Heart right ventricle (tissue), 16 donors: ENCODE measurements at regions not wholly inside any gene's neighbourhood (a gene's known extent, or its start where the extent isn't known, plus 50 kb on each side); places are given as distances from the start of the nearest gene placed in this dataset.

Source experiments
- ATAC-seq, 8 donors: fragments of 200-7000 bp; cut with Tn5 transposase; one replicate each; pipeline ENCODE4 v1.9.1; 2020; ENCODE audit warnings: mild to moderate bottlenecking in 8 of 8, moderate library complexity in 8 of 8, moderate number of reproducible peaks in 1 of 8
- DNase-seq, 2 donors: peaks; one replicate each; pipeline ENCODE4 v3.0.0-alpha.2; 2020
- H3K27ac ChIP-seq, 10 donors: fragments of 200-600 bp; sonication (generic) in 2 of 10; one replicate each; pipeline versions ENCODE4 v1.5.0 to v1.8.0; 2020 to 2022; ENCODE audit warnings: mild to moderate bottlenecking in 3 of 10
- H3K27me3 ChIP-seq, 7 donors: fragments of 200-600 bp; one replicate each; pipeline ENCODE4 v1.8.0; 2021 to 2022; ENCODE audit warnings: mild to moderate bottlenecking in 2 of 7
- H3K36me3 ChIP-seq, 9 donors: fragments of 200-600 bp; sonication (generic) in 1 of 9; one replicate each; pipeline versions ENCODE4 v1.5.0 to v1.8.0; 2020 to 2022; ENCODE audit warnings: mild to moderate bottlenecking in 2 of 9
- H3K4me1 ChIP-seq, 9 donors: fragments of 200-600 bp; sonication (generic) in 1 of 9; one replicate each; pipeline versions ENCODE4 v1.5.0 to v1.8.0; 2020 to 2022; ENCODE audit warnings: mild to moderate bottlenecking in 4 of 9
- H3K4me3 ChIP-seq, 10 donors: fragments of 200-600 bp; sonication (generic) in 2 of 10; one replicate each; pipeline versions ENCODE4 v1.5.0 to v1.8.0; 2020 to 2022; ENCODE audit warnings: mild to moderate bottlenecking in 7 of 10, moderate library complexity in 2 of 10
- H3K9me3 ChIP-seq, 11 donors: fragments of 200-600 bp in 10 of 11; sonication (generic) in 2 of 11; one replicate each; pipeline versions ENCODE4 v1.5.0 to v1.8.0; 2013 to 2022; ENCODE audit warnings: mild to moderate bottlenecking in 2 of 11, control low read depth in 1 of 11, moderate library complexity in 1 of 11
- WGBS, 2 donors: extraction: QIAGEN DNeasy Blood & Tissue Kit; methylation state at CpG; one replicate each; pipeline ENCODE4 v1.1.7; 2013; ENCODE audit warnings: inconsistent platforms in 1 of 2; 5-methylcytosine and 5-hydroxymethylcytosine counted together
- intact Hi-C, 10 donors: fragments of 100-400 bp; cut with DNase I; formaldehyde crosslinking; loops; one replicate each; pipeline versions ENCODE4 v1.11.1 to v1.14.2; 2022
- TF ChIP-seq, protein P1 (sequence below), 9 donors: fragments of 200-600 bp; sonication (generic) in 2 of 9; IDR thresholded peaks; one replicate each; pipeline versions ENCODE4 v1.5.0 to v1.8.0; 2021 to 2022; ENCODE audit warnings: antibody characterized with exemption in 9 of 9, mild to moderate bottlenecking in 5 of 9, moderate library complexity in 1 of 9
- donor health status: Arrhythmogenic right ventricular cardiomyopathy.
- donor health status: ischemic (EF 13 %, LVEDD 7.1; RV severe dilation, severe dysfunction).
- donor health status: healthy with polysubstance abuse.
- donor health status: DM: no; HTN: yes; CAD: no.
- donor health status: DM: no; HTN: no; CAD: no.
- donor health status: ischemic (EF 25% LVEDD 6.9; RV normal size, moderate dysfunction).
- donor health status: ischemic (EF 25% LVEDD 5.7; RV mildly dilated, moderate dysfunction).
- donor health status: healthy.
- donor health status: DM: yes; HTN: yes; CAD: no.
- donor health status: Ischemic cardiomyopathy.
- donor health status: ischemic (EF 35%, LVEDD 5.7; RV mildly dilated, moderate dysfunction).
- donor health status: nonischemic (EF 11% LVEDD 7.7; RV severe dilation, severe dysfunction).
- donor health status: DM: yes; HTN: yes; CAD: no.
- donor health status: PGD.
- donor health status: ischemic (EF 29% LVEDD 5.4; RV normal size, mild dysfunction).
- donor health status: nonischemic (EF 23%, LVEDD 6.1; RV moderate dilation, normal function).

DNA sequence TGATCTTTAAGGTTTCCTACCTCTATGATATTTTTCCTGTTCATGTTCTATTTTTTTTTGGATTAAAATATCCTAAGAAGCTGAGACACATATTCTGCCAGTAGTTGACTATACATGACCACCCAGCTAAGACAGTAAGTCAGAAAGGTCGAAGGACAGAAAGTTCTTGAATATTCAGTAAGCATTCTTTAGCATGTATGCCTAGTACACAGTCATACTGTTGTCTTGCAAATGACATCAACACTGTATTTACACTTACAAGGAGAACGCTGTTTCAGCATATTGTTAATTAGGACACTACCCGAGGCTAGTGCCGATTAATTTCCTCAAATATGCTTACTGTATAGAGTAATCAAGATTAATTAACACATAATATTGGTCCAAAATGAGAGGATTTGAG is 300.6 kb downstream of the STIM2 start:
- peaks cover 0 to 4% (median 0%) of the 10 kb centered on the region in 7 donors for H3K27me3 ChIP-seq
- TF ChIP-seq, protein P1, sequence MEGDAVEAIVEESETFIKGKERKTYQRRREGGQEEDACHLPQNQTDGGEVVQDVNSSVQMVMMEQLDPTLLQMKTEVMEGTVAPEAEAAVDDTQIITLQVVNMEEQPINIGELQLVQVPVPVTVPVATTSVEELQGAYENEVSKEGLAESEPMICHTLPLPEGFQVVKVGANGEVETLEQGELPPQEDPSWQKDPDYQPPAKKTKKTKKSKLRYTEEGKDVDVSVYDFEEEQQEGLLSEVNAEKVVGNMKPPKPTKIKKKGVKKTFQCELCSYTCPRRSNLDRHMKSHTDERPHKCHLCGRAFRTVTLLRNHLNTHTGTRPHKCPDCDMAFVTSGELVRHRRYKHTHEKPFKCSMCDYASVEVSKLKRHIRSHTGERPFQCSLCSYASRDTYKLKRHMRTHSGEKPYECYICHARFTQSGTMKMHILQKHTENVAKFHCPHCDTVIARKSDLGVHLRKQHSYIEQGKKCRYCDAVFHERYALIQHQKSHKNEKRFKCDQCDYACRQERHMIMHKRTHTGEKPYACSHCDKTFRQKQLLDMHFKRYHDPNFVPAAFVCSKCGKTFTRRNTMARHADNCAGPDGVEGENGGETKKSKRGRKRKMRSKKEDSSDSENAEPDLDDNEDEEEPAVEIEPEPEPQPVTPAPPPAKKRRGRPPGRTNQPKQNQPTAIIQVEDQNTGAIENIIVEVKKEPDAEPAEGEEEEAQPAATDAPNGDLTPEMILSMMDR (IDR thresholded peaks at IDR 0.05): no peak
- no peak for ATAC-seq
- no peak for DNase-seq
- 85 to 87% methylated on average over 4 of the region's 4 CpGs for WGBS, 2 donors
- peaks cover 0 to 5% (median 0%) of the 10 kb centered on the region in 11 donors for H3K9me3 ChIP-seq
- H3K4me3 ChIP-seq: no peak overlapping the region
- no peaks in the 10 kb centered on the region for H3K4me1 ChIP-seq
- no peaks in the 10 kb centered on the region for H3K36me3 ChIP-seq
- intact Hi-C loops: no loop called here
- no peak overlapping the region for H3K27ac ChIP-seq

DNA sequence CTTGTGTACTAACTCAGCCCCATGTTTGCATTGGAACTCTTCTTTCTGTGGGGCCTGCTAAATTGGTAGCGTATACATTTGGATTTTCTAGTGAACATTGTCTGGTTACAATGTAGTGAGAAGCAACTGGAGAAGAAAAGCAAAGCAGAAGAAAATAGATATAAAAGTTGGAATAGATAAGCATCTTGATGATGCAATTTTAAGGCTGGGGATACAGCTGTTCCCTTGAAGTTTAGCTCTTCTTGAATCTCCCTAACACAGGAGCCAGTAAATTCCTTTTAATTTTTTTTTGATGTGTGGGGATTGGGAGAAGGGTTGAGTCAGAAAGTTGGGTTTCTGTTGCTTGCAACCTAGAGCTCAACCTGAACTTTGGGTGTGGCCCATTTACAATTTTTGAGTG is 308.1 kb downstream of the STIM2 start:
- ATAC-seq (no peak), DNase-seq (no peak)
- intact Hi-C loops: no loop called here
- H3K36me3 ChIP-seq: no peaks in the 10 kb centered on the region
- no peak overlapping the region for H3K4me3 ChIP-seq
- H3K4me1 ChIP-seq: no peaks in the 10 kb centered on the region
- peaks cover 0 to 2% (median 0%) of the 10 kb centered on the region in 11 donors for H3K9me3 ChIP-seq
- TF ChIP-seq, protein P1 (IDR thresholded peaks at IDR 0.05): no peak
- H3K27ac ChIP-seq: no peak overlapping the region
- no peaks in the 10 kb centered on the region for H3K27me3 ChIP-seq
- WGBS, 2 donors: 91 to 97% methylated on average over 1 of the region's 1 CpG

DNA sequence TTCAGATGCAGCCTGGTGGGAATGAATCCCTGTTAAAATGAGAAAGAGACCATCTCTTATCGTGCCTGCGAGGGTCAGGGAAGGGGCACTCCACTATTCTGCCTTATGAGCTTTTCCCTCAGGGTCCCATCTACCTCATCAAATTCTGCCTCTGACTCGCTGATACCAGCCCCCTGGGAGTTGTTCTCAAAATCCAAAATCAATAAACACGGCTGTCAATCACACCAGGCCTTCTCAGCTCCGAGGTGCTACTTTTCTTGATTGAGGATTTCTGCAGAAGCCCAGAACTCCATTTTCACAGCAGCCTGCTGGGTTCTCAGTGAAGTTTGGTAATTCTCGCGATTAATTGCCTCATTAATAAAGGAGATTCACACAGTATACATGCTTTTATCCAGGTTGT is 312.6 kb downstream of the STIM2 start:
- no peak for ATAC-seq
- intact Hi-C loops: no loop called here
- H3K9me3 ChIP-seq: no peaks in the 10 kb centered on the region
- DNase-seq: no peak
- TF ChIP-seq, protein P1 (IDR thresholded peaks at IDR 0.05): no peak
- 52 to 62% methylated on average over 7 of the region's 7 CpGs for WGBS, 2 donors
- H3K27me3 ChIP-seq: no peaks in the 10 kb centered on the region
- H3K27ac ChIP-seq: no peak overlapping the region
- no peaks in the 10 kb centered on the region for H3K4me1 ChIP-seq
- H3K36me3 ChIP-seq: no peaks in the 10 kb centered on the region
- H3K4me3 ChIP-seq: no peak overlapping the region

DNA sequence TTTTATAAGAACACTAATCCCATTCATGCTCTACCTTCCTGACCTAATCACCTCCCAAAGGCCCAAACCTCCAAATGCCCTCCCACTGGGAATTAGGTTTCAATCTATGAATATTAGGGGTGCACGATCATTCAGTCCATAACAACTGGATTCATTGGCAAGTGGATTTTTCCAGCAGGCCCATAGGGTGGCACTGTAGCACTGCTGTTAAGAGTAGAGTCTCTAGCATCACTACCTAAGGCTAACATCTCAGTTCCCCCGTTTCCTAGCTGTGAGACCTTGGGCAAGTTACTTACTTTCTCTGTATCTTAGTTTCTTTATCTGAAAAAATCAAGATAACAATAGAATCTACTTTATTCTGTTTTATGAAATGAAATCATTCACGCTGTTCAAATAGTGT is 315.8 kb downstream of the STIM2 start:
- intact Hi-C loops: no loop called here
- WGBS, 2 donors: 35 to 39% methylated on average over 3 of the region's 3 CpGs
- no peaks in the 10 kb centered on the region for H3K4me1 ChIP-seq
- no peaks in the 10 kb centered on the region for H3K36me3 ChIP-seq
- peak in 3 of 8 donors; percentile 42 to 67 (median 61) for ATAC-seq
- TF ChIP-seq, protein P1 (IDR thresholded peaks at IDR 0.05): peak in 6 of 9 donors; percentile 34 to 57 (median 44)
- H3K9me3 ChIP-seq: no peaks in the 10 kb centered on the region
- H3K27me3 ChIP-seq: no peaks in the 10 kb centered on the region
- no peak overlapping the region for H3K4me3 ChIP-seq
- DNase-seq: no peak
- H3K27ac ChIP-seq: no peak overlapping the region
